SHP77 (cell line): ENCODE measurements at regions not wholly inside any gene's neighbourhood (a gene's known extent, or its start where the extent isn't known, plus 50 kb on each side); places are given as distances from the start of the nearest gene placed in this dataset.
"Not testable (repeated sequence)": the region's sequence is repeated elsewhere in the genome, so short reads cannot be mapped to it uniquely, and the experiment has no call there.

ENCODE experiments used
- DNase-seq, 2 experiments: peaks; one replicate each; lab custom pipeline; 2025; lab: John Stamatoyannopoulos, UW

DNA sequence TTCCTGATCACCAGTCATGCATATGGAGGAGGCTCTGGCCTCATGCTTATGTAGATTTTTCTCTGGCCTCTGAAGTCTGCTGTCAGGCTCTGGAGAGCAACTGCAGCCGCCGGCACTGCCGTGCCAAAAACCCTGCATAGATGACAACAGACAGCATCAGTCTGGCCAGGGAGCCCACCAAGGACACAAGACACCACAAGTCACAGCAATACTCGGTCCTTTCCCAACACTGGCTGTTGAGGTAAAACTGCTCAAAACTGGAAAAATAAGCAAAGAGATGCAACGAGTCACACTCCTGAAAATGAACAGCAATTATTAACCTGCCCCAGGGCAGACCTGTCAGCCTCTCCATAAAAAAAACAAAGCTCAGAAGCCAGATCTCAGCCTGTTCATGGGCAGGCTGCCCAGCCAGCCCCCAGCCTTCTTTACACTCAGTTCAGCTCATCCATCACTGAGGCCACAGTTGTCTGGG lies 186.0 kb upstream of the RAB6C start:
- DNase-seq: no peak

DNA sequence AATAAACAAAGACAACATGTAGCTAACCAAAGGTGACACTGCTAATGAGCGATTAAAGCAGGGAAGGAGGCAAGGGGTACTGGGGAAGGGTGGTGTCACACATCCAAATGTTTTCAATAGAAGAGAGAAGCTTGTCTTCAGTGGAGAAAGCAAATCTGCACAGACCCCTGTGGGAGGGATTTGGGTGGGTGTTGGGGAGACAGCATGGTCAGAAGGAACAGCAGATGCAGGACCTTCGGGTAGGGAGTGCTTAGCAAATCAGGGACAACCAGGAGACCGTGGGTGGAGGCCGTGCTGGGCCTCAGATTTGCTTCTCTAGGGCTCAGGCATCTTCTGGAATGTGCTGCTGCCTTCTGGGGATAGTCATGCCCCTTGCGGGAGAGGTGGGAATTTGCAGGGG lies 185.3 kb upstream of the RAB6C start:
- DNase-seq: no peak

DNA sequence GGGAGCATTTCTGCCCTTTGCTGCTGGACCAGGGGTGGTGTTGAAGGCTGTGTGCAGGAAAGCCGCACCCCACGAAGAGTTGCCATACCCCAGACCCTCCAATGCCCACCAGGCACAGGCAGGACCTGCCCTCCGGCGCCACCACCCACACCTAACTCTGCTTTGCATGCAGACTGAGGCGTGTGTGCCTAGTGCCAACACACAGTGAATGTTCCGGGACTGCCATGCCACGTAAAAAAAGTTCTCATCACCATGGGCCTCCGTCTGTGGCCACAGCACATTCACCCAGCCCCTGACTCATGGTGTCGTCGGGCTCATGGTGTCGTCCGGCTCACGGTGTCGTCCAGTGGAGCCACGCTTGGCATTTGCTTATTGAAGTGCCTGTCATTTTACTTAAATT lies 184.9 kb upstream of the RAB6C start:
- no peak for DNase-seq

DNA sequence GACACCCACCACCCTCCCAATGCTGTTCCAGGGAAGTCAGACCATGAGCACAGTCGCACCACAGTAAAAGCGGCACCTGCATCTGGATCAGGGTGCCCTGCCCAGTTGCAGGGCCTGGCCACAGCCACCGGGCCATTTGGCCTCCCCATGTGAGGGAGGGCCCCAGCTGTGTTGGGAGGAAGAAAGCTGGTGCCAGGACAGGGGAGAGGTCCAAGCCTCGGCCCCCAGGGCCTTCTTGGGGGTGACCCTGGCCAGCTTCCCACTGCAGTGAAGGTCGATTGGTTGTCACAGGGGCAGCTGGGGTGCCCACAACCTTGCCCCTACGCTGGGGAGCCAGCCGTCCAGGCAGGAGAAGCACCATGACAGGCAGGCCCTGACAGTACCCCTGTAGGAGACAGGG lies 183.2 kb upstream of the RAB6C start:
- DNase-seq: no peak

DNA sequence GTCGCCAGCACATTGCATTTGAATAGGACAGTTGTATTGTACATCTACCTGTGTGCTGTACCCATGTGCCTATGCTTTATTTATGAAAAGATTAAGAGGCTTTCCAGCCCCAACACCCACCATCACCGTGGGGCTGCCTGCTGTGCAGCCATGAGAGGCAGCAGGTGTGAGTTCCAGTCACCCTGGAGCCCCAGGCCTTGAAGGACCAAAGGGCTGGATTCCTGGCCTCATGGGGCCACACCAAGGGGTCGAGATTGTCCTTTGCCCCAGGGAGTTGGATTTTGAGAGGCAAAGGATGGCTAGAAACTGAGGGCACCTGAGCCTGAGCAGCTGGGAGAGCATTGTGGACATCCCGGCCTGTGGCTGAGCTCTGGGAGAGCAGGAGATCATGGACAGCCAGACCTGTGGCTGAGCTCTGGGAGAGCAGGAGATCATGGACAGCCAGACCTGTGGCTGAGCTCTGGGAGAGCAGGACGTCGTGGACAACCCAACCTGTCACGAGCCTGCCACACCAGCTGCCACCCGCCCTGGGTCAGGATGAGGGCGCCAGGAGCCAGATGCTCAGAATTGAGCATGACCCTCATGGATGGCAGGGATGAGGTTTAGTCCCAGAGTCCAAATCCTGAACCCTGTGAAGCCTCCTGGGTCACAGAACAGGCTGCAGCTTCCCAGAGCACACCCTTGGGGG lies 182.5 kb upstream of the RAB6C start:
- no peak for DNase-seq

DNA sequence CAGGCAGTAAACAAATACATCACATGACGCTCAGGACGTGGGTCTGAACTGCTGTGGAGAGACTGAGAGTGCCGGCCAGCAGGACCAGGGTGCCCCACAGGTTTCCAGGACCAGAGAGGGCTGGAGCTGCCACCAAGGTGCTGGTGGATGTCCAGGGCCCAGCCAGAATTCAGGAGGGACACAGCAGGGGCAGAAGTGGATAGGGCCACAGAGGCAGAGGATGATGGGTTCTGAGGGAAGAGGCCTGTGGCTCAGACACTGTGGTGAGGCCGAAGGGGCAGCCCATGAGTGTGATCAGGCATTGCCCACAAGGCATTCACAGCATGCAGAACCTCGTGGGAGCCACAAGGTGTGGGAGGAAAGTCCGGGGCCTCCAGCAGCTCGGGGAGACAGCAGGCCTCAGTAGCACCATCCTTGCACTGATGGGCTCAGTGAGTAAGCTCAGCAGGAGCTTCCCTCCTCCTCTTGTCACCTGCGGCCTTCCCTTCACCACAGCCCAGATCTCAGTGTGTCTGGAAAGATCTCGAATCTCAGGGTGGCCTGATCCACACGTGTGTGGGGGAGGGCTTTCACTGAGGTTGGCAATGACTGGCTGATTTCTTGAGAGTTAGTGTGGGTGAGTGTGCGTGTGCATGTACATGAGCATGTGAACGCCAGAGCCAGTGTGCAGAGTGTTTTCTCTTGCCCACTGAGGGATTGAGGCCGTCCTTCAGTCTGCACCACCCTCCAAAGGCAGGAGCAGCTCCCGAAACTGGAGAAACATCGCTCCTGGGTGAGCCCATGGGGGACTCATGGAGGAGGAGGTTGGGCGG lies 181.8 kb upstream of the RAB6C start:
- no peak for DNase-seq

DNA sequence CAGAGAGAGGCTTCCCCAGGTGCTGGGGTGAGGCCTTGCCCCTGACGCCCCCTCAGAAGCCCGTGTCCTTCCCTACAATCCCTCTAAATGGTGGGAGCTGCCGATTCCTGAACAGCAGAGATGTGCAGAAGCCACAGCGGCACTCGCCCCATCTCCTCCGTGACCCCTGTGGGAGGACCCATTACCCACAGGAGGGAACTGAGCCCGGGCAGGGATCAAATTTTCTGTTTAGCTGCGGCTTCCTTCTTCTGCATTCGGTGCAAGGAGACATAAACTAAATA lies 181.2 kb upstream of the RAB6C start:
- DNase-seq: no peak

DNA sequence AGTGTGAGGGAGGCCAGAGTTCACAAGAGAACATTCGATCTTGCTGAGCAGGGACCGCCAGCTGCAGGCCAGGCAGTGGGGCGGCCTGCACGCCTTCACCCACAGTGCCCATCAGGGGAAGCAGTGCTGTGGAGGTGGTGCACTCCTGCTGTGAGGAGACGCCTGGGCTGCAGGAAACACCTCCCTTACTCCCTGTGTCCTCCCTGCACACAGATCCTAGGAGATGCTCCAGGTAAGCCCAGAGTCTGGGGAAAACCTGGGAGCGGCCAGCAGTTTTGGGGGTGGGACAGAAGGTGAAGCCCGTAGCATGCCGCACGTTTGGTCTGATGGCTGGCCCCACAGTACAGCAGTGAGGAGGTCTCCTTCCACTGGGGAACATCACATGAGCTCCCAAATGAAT lies 180.8 kb upstream of the RAB6C start:
- DNase-seq: no peak

DNA sequence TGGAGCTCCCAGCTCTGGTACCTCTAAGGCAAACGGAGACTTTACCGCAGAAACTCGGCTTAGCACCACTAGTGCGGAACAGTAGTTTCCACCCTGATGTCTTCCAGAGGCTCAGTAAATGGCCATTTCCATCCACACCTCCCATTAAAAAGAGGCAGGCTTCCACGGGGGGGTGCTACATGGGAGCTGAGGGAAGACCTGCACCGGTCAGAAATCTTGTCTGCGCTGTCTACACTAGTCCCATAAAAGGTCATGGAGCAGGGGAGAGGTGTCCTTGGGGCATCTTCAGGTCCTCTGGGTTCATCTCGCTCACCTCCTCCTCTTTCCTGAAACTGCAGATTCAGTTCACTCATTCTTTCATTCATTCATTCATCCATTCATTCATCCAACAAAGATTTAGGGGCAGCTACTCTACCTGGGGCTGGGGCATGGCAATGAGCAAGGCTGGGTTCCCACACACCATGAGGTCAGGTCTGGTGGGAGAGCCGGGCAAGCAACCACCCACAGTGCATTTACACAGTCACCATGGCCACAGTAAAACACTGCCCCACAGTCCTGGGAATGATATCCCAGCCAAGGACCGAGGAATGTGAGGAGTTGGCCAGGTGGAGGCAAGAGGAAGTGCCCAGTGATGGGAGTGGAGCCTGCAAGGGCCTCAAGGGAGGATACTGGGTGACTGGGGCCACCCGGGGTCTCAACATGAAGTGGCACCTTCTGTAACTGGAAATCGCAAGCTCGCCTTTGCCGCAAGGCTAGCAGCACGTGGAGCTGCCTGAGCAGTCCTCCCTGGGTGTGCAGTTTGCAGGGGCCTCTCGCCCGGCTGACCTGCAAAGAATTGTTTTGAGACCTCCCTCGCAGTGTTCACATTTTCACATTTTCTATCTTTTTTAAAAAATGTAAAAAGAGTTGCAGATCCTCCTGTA lies 180.2 kb upstream of the RAB6C start:
- DNase-seq: no peak

DNA sequence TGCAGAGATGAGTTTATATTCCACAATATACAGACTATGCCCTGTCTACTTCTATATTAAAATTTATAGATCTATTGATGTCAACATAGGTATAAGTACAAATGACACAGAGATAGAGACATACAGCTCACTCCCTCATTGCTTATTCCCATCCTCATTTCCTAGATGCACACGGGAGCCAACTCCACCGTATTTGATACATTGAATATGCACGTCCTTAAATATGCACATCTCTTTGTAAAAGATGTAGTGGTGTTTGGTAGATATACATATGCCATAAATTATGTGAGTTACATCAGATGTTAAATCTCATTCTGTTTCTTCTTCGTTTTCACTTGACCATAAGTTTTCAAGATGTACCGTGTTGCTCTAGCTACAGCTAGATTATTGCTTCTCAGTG lies 179.2 kb upstream of the RAB6C start:
- no peak for DNase-seq

DNA sequence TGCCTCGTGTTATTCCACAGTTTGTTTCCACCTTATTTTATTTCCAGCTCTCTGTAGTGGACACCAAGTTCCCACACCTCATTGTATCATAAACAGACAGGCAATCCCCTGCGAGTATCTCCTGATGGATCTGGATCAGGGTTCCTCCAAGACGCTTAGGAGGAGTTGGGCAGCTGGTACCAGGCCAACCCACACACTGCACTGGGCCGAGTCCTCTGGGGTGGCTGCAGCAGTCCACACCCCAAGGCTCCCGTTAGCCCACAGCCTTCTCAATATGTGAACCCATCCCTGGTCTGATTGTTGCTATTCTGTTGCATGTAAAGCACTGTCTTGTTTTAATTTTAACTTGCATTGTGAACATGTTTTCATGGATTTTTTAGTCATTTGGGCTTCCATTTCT lies 178.8 kb upstream of the RAB6C start:
- no peak for DNase-seq

DNA sequence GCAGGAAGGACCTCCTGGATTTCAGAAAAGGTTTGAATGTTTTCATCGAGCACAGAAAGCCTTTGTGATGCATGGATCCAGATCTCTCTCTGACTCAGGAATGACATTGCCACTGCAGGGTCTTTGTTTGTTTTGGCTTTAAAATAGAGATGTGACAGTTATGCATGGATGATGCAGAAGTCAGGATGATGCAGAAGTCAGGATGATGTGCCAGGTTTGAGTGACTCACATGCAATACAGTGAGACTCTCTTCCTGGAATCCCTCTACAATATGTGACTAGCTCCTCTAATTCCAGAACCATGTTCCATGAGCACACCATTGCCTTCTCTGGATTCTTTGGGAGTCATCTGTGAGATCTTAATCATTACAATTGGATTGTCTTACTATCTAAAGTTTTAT lies 177.9 kb upstream of the RAB6C start:
- peak; percentile 31 to 65 for DNase-seq

DNA sequence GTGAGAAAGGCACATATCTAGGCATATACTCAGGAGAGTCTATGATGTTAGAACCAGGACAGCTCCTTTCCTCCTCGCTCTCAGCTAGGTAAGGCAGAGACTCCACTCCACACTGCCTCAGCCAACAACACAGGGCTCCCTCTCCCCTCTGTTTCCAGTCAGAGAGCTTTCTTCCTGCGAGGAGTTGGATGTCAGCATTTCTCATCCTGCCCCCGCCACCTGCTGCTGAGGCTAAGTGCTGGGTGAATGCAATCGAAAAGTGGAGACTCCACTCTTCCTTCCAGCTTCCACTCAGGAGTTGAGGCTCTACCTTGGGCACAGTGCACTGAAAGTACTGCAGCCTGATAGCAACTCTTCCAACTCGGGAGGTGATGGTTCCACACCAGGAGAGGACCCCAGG lies 177.2 kb upstream of the RAB6C start:
- peak in 1 of 2 experiments; percentile 17 for DNase-seq

DNA sequence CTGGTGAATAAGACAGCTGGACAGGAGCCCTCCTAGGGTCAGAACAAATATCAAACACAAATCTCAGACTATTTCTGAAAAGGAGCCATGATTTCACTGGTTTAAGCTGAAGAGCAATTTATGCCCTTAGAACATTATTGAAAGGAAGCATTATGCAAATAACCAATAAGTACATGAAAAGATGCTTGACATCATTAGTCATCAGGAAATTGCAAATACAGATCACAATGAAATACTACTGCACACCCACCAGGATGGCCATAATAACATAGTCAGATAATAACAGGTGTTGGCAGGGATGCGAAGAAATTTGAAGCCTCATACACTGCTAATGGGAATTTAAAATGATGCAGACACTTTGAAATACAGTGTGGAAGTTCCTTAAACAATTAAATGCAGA lies 176.4 kb upstream of the RAB6C start:
- no peak for DNase-seq

DNA sequence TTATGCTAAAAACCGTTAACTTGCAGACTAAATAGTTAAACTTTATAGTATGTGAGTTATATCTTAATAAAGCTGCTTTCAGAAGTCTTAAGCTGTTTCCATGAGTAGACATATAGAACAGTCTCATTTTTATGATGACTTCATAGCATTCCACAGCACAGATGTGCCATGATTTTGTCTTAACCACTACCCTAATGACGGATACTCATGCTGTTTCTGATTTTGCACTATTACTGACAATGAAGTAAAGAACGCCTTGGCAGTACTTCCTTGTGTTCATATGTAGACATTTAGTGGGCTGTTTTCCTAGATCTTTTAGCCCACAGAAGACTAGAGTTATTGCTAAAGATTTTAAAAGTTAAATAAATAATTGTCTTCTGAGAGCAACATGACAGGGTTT lies 175.6 kb upstream of the RAB6C start:
- DNase-seq: no peak

DNA sequence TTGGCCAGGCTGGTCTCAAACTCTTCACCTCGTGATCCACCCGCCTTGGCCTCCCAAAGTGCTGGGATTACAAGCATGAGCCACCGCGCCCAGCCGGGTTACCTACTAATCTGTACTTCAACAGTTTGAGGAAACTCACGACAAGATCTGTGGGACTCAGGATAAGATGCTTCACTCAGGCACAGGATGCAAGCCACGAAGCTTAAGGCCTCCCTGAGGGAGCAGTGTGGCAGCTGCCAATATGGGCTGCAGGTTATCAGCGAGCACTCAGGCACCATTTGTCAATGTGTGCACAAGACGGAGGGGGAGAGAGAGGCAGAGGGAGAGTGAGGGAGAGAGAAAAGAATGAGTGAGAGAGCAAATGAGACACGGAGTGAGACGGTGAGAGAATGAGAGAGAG lies 173.6 kb upstream of the RAB6C start:
- no peak for DNase-seq

DNA sequence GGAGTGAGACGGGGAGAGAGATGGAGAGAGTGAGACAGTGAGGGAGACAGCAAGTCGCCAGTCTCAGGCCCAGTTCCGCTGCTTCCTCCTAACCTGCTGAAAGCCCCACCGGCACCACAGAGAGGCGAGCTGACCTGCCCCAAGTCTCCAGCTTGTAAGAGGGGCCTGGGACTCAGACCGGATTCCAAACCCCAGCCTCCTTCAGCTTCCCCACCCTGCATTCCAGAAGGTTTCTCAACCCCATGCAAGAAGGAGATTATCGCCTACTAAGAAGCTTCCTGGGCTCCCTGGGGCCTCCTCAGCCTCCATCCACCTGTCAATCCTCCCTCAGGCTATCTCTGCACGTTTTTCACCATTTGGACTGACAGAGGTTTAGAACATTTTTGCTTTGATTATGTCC lies 173.1 kb upstream of the RAB6C start:
- DNase-seq: no peak

DNA sequence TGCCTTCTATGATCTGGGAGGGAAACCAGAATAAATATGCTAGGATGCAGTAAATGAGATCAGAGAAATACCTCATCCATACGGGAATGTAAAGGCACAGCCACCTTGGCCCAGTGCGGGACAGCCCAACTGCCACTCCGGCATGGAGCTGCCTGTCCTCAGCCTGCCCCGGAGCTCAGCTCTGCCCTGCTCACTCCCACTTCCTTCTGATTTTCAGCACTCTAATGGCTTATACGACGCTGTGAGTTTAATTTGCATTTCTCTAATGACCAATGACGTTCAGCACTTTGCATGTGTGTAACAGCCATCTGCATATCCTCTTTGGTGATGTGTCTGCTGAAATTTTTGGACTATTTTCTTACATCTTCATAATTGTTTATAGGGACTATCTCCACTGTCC lies 172.5 kb upstream of the RAB6C start:
- no peak for DNase-seq

DNA sequence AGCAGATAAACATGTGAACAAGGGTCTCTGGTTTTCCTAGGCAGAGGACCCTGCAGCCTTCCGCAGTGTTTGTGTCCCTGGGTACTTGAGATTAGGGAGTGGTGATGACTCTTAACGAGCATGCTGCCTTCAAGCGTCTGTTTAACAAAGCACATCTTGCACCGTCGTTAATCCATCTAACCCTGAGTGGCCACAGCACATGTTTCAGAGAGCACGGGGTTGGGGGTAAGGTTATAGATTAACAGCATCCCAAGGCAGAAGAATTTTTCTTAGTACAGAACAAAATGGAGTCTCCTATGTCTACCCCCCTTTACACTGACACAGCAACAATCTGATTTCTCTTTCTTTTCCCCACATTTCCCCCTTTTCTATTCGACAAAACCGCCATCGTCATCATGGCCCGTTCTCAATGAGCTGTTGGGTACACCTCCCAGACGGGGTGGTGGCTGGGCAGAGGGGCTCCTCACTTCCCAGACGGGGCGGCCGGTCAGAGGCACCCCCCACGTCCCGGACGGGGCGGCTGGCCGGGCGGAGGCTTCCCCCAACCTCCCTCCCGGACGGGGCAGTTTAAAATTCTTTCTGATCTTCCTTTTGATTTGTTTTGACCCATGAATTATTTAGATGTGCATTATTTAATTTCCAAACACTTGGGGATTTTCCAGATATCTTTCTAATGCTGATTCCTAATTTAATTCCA lies 171.7 kb upstream of the RAB6C start:
- not testable (repeated sequence) for DNase-seq

DNA sequence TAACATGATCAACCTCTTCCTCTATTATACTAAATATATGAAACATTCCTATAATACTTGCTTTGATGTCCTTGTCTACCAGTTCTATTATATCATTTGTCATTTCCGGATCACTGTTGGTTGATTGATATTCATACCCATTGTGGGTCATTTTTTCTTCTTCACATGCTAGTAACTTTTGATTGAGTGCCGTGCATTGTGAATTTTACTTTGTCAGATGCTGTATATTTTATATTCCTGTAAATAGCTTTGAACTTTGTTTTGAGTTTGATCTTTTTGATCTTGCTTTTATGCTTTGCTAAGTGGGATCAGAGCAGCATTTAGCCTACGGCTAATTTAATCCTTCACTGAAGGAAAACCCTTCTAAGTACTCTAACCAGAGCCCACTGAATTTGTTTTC lies 168.9 kb upstream of the RAB6C start:
- no peak for DNase-seq

DNA sequence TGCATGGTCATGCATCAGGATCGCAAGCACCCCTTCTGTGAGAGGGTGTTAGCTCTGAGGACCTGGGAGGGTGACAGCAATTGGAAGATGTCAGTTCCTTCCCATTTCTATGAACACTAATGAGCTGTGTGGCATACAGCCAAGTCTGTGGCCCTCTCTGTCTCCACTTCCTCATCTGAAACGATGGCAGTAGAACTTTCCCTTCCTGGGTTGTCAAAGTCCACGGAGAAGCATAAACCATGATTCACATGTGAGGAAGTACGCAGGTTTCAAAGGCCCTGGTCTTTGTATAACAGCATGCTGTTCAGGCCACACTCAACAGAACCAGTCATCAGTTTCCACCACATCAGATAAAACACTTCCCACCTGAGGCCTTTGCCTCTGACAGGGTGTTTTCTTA lies 167.4 kb upstream of the RAB6C start:
- DNase-seq: no peak

DNA sequence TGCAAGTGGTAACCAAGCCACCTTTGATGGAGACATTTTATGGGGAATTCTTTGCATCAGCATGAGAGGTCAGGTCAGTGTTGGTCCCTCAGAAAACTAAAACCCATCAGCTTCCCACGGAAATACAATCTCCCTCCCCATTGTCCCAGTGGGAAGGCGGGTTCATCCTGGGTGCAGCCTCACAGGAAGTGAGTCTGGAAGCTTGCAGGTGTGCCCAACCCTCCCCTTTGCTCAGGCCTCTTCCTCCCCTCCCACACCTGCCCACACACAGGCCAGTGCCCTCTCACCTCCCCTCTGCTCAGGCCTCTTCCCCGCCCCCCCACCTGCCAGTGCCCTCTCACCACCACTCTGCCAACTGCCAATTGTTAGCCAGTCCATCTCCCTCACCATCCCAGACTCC lies 166.8 kb upstream of the RAB6C start:
- DNase-seq: no peak
